Stimulated activated CD4-positive, alpha-beta T cell treated with anti-CD3 and anti-CD28 coated beads, Interleukin-12 subunit alpha, Interleukin-12 subunit beta, amount 100 ng/mL, for 4 hours (primary cell): ENCODE measurements at regions not wholly inside any gene's neighbourhood (a gene's known extent, or its start where the extent isn't known, plus 50 kb on each side); places are given as distances from the start of the nearest gene placed in this dataset.

Experiments
- DNase-seq: peaks from one replicate; pipeline ENCODE4 v3.0.0-alpha.2; 2020

GRCh38 chr14:65187421-65188049, 85.2 kb upstream of the MAX start:
- DNase-seq = no peak

DNA sequence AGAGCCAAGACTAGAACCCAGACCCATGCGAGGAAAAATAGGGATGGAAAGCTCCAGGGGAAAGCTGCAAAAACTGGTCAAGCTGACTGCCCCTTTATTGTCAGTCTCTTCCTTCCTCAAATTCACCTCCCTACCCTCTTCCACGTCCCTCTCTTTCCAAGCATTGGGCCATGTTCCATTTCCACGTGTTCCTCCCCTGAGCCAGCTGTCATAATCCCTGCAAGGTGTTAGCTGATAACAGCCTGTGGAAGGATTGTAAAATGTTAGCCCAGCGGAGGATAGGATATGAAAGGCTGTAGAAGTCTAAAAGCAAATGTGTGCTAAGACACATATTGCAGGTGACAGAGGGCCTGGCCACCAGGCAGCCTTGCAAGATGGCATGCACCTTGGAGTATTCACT, 88.0 kb upstream of the MAX start:
- DNase-seq = no peak

DNA sequence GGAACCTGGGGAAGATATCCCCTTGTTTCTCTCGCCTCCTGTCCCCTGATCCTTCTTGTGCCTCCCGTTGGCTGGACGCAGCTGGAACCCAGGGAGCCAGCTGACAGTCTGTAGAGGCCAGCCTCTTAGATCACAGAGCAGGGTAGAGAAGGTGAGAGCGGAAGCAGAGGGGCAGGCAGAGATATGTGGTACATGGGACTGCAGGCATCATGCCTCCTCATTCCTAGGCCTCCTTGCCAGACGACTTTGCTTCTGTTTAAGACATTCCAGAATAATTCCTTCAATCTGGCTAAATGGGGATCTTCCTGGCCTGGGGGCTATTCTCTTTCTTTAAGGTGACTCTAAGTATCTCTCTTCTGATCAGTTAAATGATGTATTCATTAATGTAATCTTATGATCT, 89.4 kb upstream of the MAX start:
- no peak for DNase-seq

- DNase-seq = no peak
Observed at GRCh38 chr14:65192686-65193085, 90.4 kb upstream of the MAX start.

DNA sequence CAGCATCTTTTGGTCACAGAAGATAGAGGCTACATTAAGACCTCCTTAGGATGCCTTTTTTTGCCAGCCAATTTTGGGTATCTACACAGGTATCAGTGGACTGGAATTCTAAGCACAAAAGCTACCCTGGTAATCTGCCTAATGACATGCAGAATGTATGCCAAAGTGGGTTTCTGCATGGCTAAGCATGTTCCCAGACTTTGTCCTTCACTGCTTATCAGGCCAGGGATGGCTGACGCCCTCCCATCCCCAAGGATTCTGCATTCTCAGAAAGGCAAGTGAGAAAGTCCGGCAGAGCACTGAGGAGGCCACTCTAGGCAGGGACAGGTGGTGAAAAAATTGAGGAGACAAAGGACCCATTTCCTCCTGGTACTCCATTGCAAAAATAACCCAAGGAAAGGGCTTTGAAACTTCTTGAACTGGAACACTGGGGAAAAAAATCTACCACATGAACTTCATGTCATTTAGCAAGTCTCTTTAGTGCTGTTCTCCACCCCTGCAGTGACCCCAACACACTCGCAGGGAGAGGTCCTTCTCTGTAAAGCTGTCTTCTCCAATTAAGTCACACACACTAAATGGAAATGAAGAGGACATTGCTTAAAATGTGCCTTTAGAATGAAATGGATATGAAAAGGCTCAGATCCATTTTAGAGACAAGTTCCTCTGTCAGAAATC, 91.7 kb upstream of the MAX start:
- no peak for DNase-seq

DNA sequence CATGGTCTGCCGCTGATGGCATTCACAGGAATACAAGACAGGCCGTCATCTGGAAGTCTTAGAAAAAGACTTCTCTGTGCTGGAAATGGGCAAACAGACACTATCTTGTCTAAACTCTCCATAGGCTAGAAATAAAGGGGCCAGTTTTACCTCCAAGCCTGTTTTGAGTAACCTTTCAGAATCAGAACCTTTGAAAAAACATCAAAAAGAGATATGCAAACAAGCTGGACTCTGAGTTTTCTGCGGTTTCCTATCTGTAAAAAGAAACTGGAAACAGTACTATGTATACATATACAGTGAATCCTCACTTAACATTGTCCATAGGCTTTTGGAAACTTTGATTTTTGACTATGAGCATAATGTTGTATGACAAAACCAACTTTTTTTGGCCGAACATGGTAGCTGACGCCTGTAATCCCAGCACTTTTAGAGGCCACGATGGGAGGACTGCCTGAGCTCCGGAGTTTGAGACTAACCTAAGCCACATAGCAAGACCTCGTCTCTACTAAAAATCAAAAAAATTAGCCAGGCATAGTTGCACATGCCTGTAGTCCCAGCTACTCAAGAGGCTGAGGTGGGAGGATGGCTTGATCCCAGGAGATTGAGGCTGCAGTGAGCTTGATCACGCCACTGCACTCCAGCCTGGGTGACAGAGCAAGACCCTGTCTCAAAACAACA, 92.9 kb upstream of the MAX start:
- DNase-seq = no peak

DNA sequence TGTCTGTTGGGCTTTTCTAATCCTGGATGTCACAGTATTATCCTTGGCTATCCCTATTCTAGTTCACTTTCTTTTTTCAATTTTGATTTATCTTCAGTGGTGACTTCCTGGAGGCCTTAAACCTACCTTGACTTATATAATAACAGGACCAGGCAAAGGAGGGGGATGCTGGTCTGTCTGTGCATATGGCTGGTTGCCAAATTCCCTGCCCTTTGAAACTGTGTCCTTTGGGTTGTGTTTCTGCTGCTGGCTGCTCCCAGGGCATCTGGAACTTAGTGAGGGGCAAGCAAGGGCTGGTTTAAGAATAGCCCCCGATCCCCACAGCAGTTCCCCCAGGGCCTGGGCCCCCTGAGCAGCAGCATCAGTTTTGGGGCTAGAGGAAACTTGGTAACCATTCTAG, 96.0 kb upstream of the MAX start:
- no peak for DNase-seq

- DNase-seq = no peak
Observed at GRCh38 chr14:65200454-65200853, 98.1 kb upstream of the MAX start.

- no peak for DNase-seq
Observed at GRCh38 chr14:65203574-65203973, 101.3 kb upstream of the MAX start.

GRCh38 chr14:65204056-65204455, 101.7 kb upstream of the MAX start:
- no peak for DNase-seq

GRCh38 chr14:65206078-65206447, 103.7 kb upstream of the MAX start:
- no peak for DNase-seq

- no peak for DNase-seq
Observed at GRCh38 chr14:65206448-65207096, 104.3 kb upstream of the MAX start.

DNA sequence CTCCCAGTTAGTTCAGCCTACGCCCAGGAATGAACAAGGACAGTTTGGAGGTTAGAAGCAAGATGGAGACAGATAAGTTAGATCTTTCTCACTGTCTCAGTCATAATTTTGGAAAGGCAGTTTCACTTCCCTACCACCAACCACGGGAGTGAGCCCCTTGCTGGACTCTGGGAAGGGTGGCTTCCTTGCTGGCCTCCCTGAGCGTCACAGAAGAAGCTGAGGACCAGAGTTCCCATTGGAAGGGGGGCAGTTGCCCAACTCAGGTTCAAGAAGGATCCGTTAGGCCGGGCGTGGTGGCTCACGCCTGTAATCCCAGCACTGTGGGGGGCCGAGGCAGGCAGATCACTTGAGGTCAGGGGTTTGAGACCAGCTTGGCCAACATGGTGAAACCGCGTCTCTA, 106.2 kb upstream of the MAX start:
- no peak for DNase-seq

DNA sequence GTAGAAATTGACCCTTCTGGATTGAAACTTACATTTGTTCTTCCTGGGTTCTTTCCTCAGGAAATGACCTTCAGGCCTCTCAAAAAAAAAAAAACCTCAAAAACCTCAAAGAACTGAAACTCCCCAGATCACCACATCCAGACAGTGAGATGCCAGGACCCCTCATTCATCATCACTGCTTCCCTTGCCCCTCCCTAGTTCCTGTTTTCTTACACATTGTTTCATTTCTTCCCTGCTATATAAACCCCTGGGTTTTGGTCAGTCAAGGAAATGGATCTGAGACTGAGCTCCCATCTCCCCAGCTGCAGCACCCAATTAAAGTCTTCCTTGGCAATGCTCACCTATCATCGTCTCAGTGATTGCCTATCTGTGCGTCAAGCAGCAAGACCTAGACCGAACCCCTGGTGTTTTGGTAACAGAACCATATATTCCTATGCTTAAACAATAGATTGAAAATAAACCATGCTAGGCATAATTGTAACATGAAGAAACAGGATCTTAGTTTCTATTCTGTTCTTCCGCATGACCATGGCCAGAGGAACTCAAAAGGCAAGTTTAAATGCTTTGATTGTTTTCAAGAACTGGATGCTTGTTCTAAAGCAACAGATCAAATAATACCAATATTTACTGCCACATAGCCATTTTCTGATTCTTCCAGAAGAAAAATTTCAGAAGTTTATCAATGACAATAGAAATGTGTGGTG, 108.0 kb upstream of the MAX start:
- DNase-seq = no peak

DNA sequence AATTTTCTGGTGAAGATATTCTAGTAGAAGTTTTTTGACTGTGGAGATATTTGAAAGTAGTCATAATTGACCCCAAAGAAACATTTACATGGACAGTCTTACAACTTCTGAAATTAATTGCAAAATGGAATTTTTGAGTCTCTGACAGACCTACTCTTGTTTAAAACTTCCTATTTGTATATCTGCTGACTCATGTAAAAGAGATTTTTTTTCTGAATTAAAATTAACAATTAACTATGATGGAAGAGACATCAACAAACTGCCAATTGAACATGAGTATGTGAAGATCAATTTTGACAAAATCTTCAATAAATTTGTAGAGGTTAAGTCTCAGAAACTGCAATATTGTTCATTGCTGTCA, 108.5 kb upstream of the MAX start:
- DNase-seq = no peak

- DNase-seq = no peak
Observed at GRCh38 chr14:65211341-65211987, 109.1 kb upstream of the MAX start.

DNA sequence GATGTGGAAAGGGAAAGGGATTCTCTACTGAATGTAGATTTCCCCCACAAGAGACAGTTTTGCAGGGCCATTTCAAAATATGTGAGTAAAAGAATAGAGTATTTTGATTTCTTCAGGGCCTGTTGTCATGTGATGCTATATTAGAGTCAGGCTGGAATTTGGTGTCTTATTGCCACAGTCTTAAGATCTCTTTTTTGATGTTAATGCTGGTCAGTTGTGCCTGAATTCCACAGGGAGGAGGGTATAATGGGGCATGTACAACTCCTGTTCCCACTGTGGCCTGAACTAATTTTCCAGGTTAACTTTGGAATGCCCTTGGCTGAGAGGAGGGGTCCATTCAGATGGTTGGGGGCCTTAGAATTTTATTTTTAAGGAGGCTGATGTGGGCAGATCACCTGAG, 111.0 kb upstream of the MAX start:
- DNase-seq = no peak

GRCh38 chr14:65214741-65215140, 112.4 kb upstream of the MAX start:
- DNase-seq = no peak

GRCh38 chr14:65219353-65219752, 117.0 kb upstream of the MAX start:
- DNase-seq = no peak

DNA sequence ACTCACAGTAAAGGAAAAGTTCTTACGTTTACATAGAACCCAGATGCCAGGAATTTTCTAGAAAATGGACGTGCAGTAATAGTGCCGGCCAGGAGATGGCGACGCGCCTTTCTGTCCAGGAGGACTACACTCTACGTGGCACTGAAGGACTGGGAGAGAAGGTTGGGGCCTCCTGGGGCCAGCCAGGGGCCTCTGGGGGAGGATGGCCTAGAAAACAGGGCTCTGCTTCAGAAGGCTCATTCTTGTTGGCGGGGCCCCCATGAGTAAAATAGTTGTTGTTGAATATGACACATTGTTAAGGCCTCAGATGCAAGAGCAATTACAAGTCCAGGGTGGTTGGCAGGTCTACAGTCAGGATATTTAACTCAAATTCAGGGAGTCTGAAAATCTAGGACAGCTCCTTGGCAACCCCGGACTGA, 120.1 kb upstream of the MAX start:
- DNase-seq = peak; percentile 50

- no peak for DNase-seq
Observed at GRCh38 chr14:65223636-65224035, 121.3 kb upstream of the MAX start.

DNA sequence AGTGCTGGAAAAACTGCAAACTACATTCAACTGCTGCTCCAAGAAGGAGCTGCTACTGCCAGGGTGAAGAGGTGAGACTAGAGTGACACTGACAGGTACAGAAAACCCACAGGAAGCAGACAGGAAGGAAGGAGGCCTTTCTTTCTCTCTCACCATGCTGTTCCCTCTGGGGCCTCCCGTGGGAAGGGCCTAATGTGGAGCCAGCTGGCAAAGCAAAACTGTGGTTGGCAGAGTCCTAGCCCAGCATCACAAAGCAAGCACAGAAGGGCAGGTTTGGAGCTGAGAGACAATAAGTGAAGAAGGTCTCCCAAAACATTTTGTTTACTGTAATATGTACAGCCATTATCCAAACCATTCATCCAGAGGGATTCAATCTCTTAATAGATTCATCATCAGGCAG, 122.5 kb upstream of the MAX start:
- DNase-seq = no peak
